ENCODE measurements at regions not wholly inside any gene's neighbourhood (a gene's known extent, or its start where the extent isn't known, plus 50 kb on each side); places are given as distances from the start of the nearest gene placed in this dataset.

GRCh38 chr16:16877061-16877460 lies 498.1 kb downstream of the NPIPA7 start:
- no peaks in the 10 kb centered on the region for H3K36me3 ChIP-seq (ENCODE audit: insufficient read depth, low read length)
- no peak overlapping the region for H3K27ac ChIP-seq (ENCODE audit: low read depth, low read length)
- peaks cover 38% of the 10 kb centered on the region for H3K27me3 Mint-ChIP-seq (ENCODE audit: low read depth, unreplicated experiment)
- H3K9me3 ChIP-seq (ENCODE audit: insufficient read depth, low read depth, low read length) = no peaks in the 10 kb centered on the region
- no peak for DNase-seq (ENCODE audit: low read depth)
- H2AFZ ChIP-seq (ENCODE audit: low read depth, low read length) = no peak overlapping the region
- H3K4me2 ChIP-seq (ENCODE audit: low read length) = no peak overlapping the region
- no peak overlapping the region for H3K4me3 Mint-ChIP-seq (ENCODE audit: unreplicated experiment)
- H3K9ac ChIP-seq (ENCODE audit: low read length) = no peak overlapping the region
- no peaks in the 10 kb centered on the region for H3K27me3 ChIP-seq (ENCODE audit: insufficient read depth, low read length)
- H3K27ac Mint-ChIP-seq (ENCODE audit: unreplicated experiment) = no peak overlapping the region
- H4K20me1 ChIP-seq (ENCODE audit: insufficient read depth, low read length) = no peaks in the 10 kb centered on the region
- no peaks in the 10 kb centered on the region for H3K79me2 ChIP-seq (ENCODE audit: insufficient read depth, low read length)
- H3K36me3 Mint-ChIP-seq (ENCODE audit: low read depth, unreplicated experiment) = no peaks in the 10 kb centered on the region
- no peak overlapping the region for H3K4me3 ChIP-seq (ENCODE audit: insufficient read depth, low read depth, low read length)
- FAIRE-seq = no peak
- no peaks in the 10 kb centered on the region for H3K4me1 ChIP-seq (ENCODE audit: insufficient read depth, low read length)
- H3K9me3 Mint-ChIP-seq (ENCODE audit: unreplicated experiment) = peaks cover 2% of the 10 kb centered on the region
- TF ChIP-seq CTCF (IDR thresholded peaks at IDR 0.05; ENCODE audit: insufficient read depth, low read depth, low read length) (no peak), EZH2 (IDR thresholded peaks at IDR 0.05; ENCODE audit: insufficient read depth, low read length) (no peak)
- H3K4me1 Mint-ChIP-seq (ENCODE audit: low read depth, unreplicated experiment) = no peaks in the 10 kb centered on the region

GRCh38 chr16:16879567-16880251 lies 500.8 kb downstream of the NPIPA7 start:
- Mint-ChIP-seq H3K4me1 (ENCODE audit: low read depth, unreplicated experiment) (no peaks in the 10 kb centered on the region), H3K36me3 (ENCODE audit: low read depth, unreplicated experiment) (no peaks in the 10 kb centered on the region), H3K9me3 (ENCODE audit: unreplicated experiment) (peaks cover 2% of the 10 kb centered on the region), H3K4me3 (ENCODE audit: unreplicated experiment) (no peak overlapping the region), H3K27ac (ENCODE audit: unreplicated experiment) (no peak overlapping the region), H3K27me3 (ENCODE audit: low read depth, unreplicated experiment) (peaks cover 35% of the 10 kb centered on the region)
- no peak overlapping the region for H3K9ac ChIP-seq (ENCODE audit: low read length)
- TF ChIP-seq CTCF (IDR thresholded peaks at IDR 0.05; ENCODE audit: insufficient read depth, low read depth, low read length) = no peak
- TF ChIP-seq EZH2 (IDR thresholded peaks at IDR 0.05; ENCODE audit: insufficient read depth, low read length) = no peak
- H4K20me1 ChIP-seq (ENCODE audit: insufficient read depth, low read length) = no peaks in the 10 kb centered on the region
- no peaks in the 10 kb centered on the region for H3K9me3 ChIP-seq (ENCODE audit: insufficient read depth, low read depth, low read length)
- DNase-seq (ENCODE audit: low read depth) (no peak), FAIRE-seq (no peak)
- no peak overlapping the region for H3K4me2 ChIP-seq (ENCODE audit: low read length)
- H3K4me3 ChIP-seq (ENCODE audit: insufficient read depth, low read depth, low read length) = no peak overlapping the region
- no peak overlapping the region for H2AFZ ChIP-seq (ENCODE audit: low read depth, low read length)
- no peaks in the 10 kb centered on the region for H3K36me3 ChIP-seq (ENCODE audit: insufficient read depth, low read length)
- H3K27me3 ChIP-seq (ENCODE audit: insufficient read depth, low read length) = no peaks in the 10 kb centered on the region
- H3K27ac ChIP-seq (ENCODE audit: low read depth, low read length) = no peak overlapping the region
- H3K4me1 ChIP-seq (ENCODE audit: insufficient read depth, low read length) = no peaks in the 10 kb centered on the region
- H3K79me2 ChIP-seq (ENCODE audit: insufficient read depth, low read length) = no peaks in the 10 kb centered on the region

- H3K4me1 ChIP-seq (ENCODE audit: insufficient read depth, low read length) = no peaks in the 10 kb centered on the region
Observed at GRCh38 chr16:16881814-16882213, 502.9 kb downstream of the NPIPA7 start.

More at GRCh38 chr16:16881814-16882213, 502.9 kb downstream of the NPIPA7 start:
- H3K27me3 Mint-ChIP-seq (ENCODE audit: low read depth, unreplicated experiment) = peaks cover 25% of the 10 kb centered on the region
- Histone ChIP-seq H3K36me3 (ENCODE audit: insufficient read depth, low read length) (no peaks in the 10 kb centered on the region), H3K4me2 (ENCODE audit: low read length) (no peak overlapping the region), H3K27ac (ENCODE audit: low read depth, low read length) (no peak overlapping the region), H3K79me2 (ENCODE audit: insufficient read depth, low read length) (no peaks in the 10 kb centered on the region), H3K9me3 (ENCODE audit: insufficient read depth, low read depth, low read length) (no peaks in the 10 kb centered on the region), H2AFZ (ENCODE audit: low read depth, low read length) (no peak overlapping the region), H3K4me3 (ENCODE audit: insufficient read depth, low read depth, low read length) (no peak overlapping the region), H4K20me1 (ENCODE audit: insufficient read depth, low read length) (no peaks in the 10 kb centered on the region), H3K27me3 (ENCODE audit: insufficient read depth, low read length) (no peaks in the 10 kb centered on the region), H3K9ac (ENCODE audit: low read length) (no peak overlapping the region)
- H3K27ac Mint-ChIP-seq (ENCODE audit: unreplicated experiment) = no peak overlapping the region
- H3K4me3 Mint-ChIP-seq (ENCODE audit: unreplicated experiment) = no peak overlapping the region
- DNase-seq (ENCODE audit: low read depth) (no peak), FAIRE-seq (no peak)
- peaks cover 2% of the 10 kb centered on the region for H3K9me3 Mint-ChIP-seq (ENCODE audit: unreplicated experiment)
- TF ChIP-seq EZH2 (IDR thresholded peaks at IDR 0.05; ENCODE audit: insufficient read depth, low read length) = no peak
- no peak for TF ChIP-seq CTCF (IDR thresholded peaks at IDR 0.05; ENCODE audit: insufficient read depth, low read depth, low read length)
- H3K4me1 Mint-ChIP-seq (ENCODE audit: low read depth, unreplicated experiment) = no peaks in the 10 kb centered on the region
- H3K36me3 Mint-ChIP-seq (ENCODE audit: low read depth, unreplicated experiment) = no peaks in the 10 kb centered on the region

All from astrocyte (in vitro differentiated cells and primary cell).